Suppressor macrophage (primary cell): ENCODE measurements at regions not wholly inside any gene's neighbourhood (a gene's known extent, or its start where the extent isn't known, plus 50 kb on each side); places are given as distances from the start of the nearest gene placed in this dataset.

ENCODE experiments used
- DNase-seq, 4 experiments: peaks; one replicate each; pipeline ENCODE4 v3.0.0-alpha.2; 2020 to 2022

GRCh38 chr11:11038782-11039181, 180.9 kb upstream of the ZBED5 start:
- no peak for DNase-seq

- DNase-seq = no peak
Observed at GRCh38 chr11:11038352-11038751, 180.5 kb upstream of the ZBED5 start.

- DNase-seq = peak; percentile 18 to 77 (median 52)
Observed at GRCh38 chr11:11036848-11037732, 179.2 kb upstream of the ZBED5 start.

GRCh38 chr11:11036185-11036847, 178.5 kb upstream of the ZBED5 start:
- DNase-seq = no peak

GRCh38 chr11:11035331-11035730, 177.5 kb upstream of the ZBED5 start:
- no peak for DNase-seq

GRCh38 chr11:11034476-11034875, 176.6 kb upstream of the ZBED5 start:
- DNase-seq = no peak

GRCh38 chr11:11032066-11032465, 174.2 kb upstream of the ZBED5 start:
- DNase-seq = no peak

GRCh38 chr11:11029027-11029426, 171.2 kb upstream of the ZBED5 start:
- DNase-seq = no peak

- peak; percentile 64 to 83 (median 76) for DNase-seq
Observed at GRCh38 chr11:11028017-11028692, 170.3 kb upstream of the ZBED5 start.

- DNase-seq = no peak
Observed at GRCh38 chr11:11027288-11027687, 169.4 kb upstream of the ZBED5 start.

GRCh38 chr11:11025087-11025486, 167.2 kb upstream of the ZBED5 start:
- DNase-seq = peak; percentile 52 to 83 (median 67)

GRCh38 chr11:11022125-11022730, 164.4 kb upstream of the ZBED5 start:
- peak; percentile 39 to 69 (median 60) for DNase-seq

GRCh38 chr11:11021563-11021962, 163.7 kb upstream of the ZBED5 start:
- DNase-seq = peak in 1 of 4 experiments; percentile 14

GRCh38 chr11:11020747-11021149, 162.9 kb upstream of the ZBED5 start:
- DNase-seq = no peak

GRCh38 chr11:11020219-11020726, 162.4 kb upstream of the ZBED5 start:
- no peak for DNase-seq

GRCh38 chr11:11016943-11017342, 159.1 kb upstream of the ZBED5 start:
- DNase-seq = no peak

- no peak for DNase-seq
Observed at GRCh38 chr11:11016068-11016467, 158.2 kb upstream of the ZBED5 start.

- DNase-seq = no peak
Observed at GRCh38 chr11:11011617-11012016, 153.8 kb upstream of the ZBED5 start.

GRCh38 chr11:11010624-11011127, 152.8 kb upstream of the ZBED5 start:
- peak; percentile 52 to 71 (median 66) for DNase-seq

- DNase-seq = no peak
Observed at GRCh38 chr11:11009179-11009578, 151.3 kb upstream of the ZBED5 start.

GRCh38 chr11:11004069-11004468, 146.2 kb upstream of the ZBED5 start:
- no peak for DNase-seq

GRCh38 chr11:11003226-11003625, 145.4 kb upstream of the ZBED5 start:
- no peak for DNase-seq
